GM12872 (cell line): ENCODE measurements at regions not wholly inside any gene's neighbourhood (a gene's known extent, or its start where the extent isn't known, plus 50 kb on each side); places are given as distances from the start of the nearest gene placed in this dataset.

ENCODE experiments used
- TF ChIP-seq, protein P1 (sequence below): IDR thresholded peaks from 3 replicates; pipeline ENCODE4 v1.5.1; 2011; ENCODE audit warnings: low read depth, mild to moderate bottlenecking, low read length, moderate library complexity; ENCODE audit not compliant: insufficient read depth

- TF ChIP-seq, protein P1, sequence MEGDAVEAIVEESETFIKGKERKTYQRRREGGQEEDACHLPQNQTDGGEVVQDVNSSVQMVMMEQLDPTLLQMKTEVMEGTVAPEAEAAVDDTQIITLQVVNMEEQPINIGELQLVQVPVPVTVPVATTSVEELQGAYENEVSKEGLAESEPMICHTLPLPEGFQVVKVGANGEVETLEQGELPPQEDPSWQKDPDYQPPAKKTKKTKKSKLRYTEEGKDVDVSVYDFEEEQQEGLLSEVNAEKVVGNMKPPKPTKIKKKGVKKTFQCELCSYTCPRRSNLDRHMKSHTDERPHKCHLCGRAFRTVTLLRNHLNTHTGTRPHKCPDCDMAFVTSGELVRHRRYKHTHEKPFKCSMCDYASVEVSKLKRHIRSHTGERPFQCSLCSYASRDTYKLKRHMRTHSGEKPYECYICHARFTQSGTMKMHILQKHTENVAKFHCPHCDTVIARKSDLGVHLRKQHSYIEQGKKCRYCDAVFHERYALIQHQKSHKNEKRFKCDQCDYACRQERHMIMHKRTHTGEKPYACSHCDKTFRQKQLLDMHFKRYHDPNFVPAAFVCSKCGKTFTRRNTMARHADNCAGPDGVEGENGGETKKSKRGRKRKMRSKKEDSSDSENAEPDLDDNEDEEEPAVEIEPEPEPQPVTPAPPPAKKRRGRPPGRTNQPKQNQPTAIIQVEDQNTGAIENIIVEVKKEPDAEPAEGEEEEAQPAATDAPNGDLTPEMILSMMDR, result no peak
Measured at GRCh38 chr7:156017916-156018700, 205.8 kb upstream of the SHH start.

- TF ChIP-seq, protein P1, result no peak
Measured at GRCh38 chr7:156017431-156017830, 205.2 kb upstream of the SHH start.

GRCh38 chr7:156015237-156016020, 203.2 kb upstream of the SHH start:
- TF ChIP-seq, protein P1, result no peak

GRCh38 chr7:156014808-156015207, 202.5 kb upstream of the SHH start:
- TF ChIP-seq, protein P1, result no peak

GRCh38 chr7:156014201-156014600, 201.9 kb upstream of the SHH start:
- TF ChIP-seq, protein P1, result no peak

- TF ChIP-seq, protein P1, result no peak
Measured at GRCh38 chr7:156012412-156012811, 200.1 kb upstream of the SHH start.

DNA sequence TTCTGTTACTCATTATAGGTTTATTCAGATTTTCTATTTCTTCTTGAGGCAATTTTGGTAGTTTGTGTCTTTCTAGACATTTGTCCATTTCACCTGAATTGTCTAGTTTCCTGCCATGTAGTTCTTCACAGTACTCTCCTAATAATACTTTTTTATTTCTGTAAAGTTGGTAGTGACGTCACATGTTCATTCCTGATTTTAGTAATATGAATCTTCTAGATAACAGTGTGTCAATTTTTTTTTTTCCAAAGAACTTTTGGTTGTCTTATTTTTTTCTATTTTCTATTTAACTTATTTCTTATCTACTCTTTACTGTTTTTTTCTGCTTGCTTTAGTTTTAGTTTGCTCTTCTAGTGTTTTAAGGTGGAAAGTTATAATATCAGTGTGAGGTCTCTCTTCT, 197.3 kb upstream of the SHH start:
- TF ChIP-seq, protein P1, result no peak
